ENCODE measurements at regions not wholly inside any gene's neighbourhood (a gene's known extent, or its start where the extent isn't known, plus 50 kb on each side); places are given as distances from the start of the nearest gene placed in this dataset.

DNA sequence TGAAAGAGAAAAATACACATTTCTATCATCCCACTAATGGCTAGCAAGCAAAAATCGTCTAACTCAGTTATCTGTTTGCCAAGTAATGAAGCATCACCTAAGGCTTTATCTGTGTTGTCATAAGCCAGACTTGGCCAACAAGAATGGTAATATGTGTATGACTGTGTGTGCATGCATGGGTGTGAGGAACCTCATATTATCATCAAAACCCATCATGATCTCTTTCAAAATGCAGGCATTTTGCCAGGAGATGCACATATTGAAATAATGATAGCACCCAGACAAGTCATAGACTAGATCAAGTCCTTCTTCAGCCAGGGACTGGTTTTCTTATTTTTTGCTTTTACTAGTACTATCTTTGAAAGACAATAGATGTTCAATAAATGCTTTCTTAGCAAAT, 172.5 kb upstream of the FMR1 start:
- no peaks in the 10 kb centered on the region for H3K27me3 ChIP-seq (ENCODE audit: insufficient read depth, insufficient read length)
- no peaks in the 10 kb centered on the region for H3K4me1 ChIP-seq (ENCODE audit: insufficient read depth, insufficient read length)
- no peaks in the 10 kb centered on the region for H3K9me3 ChIP-seq (ENCODE audit: insufficient read depth, low read length)
- H3K36me3 ChIP-seq (ENCODE audit: insufficient read depth, insufficient read length, low read length) = no peaks in the 10 kb centered on the region
- H3K4me3 ChIP-seq (ENCODE audit: insufficient read length, low read depth) = no peak overlapping the region
- DNase-seq (ENCODE audit: low read depth, low spot score) = no peak
- TF ChIP-seq YY1 (IDR thresholded peaks at IDR 0.05; ENCODE audit: insufficient read depth, insufficient read length) = no peak
- no peak for TF ChIP-seq ZNF274 (IDR thresholded peaks at IDR 0.05; ENCODE audit: low read depth, low read length)
- no peak for TF ChIP-seq SUZ12 (IDR thresholded peaks at IDR 0.05; ENCODE audit: extremely low read depth, insufficient read depth, insufficient read length)
- H3K9ac ChIP-seq (ENCODE audit: insufficient read length, low read depth) = no peak overlapping the region

DNA sequence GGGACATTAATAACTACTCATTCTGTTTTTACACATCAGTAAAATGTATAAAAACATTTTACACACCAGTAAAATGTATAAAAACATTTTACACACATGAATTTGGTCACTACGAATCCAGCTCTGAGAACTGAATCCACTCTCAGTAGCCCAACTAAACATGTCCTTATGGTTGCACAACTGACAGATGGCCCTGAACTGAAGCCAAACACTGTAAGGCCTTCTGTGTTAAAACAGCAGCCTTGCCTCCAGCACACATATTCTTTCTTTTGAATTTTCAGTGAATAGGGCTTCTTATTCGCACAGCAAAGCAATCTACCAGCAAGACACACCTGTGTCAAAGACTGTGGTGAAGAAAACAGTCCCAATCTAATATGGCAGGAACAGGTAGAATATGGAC, 169.9 kb upstream of the FMR1 start:
- H3K9me3 ChIP-seq (ENCODE audit: insufficient read depth, low read length) = no peaks in the 10 kb centered on the region
- TF ChIP-seq YY1 (IDR thresholded peaks at IDR 0.05; ENCODE audit: insufficient read depth, insufficient read length) = no peak
- no peak for TF ChIP-seq ZNF274 (IDR thresholded peaks at IDR 0.05; ENCODE audit: low read depth, low read length)
- no peak for TF ChIP-seq SUZ12 (IDR thresholded peaks at IDR 0.05; ENCODE audit: extremely low read depth, insufficient read depth, insufficient read length)
- H3K4me3 ChIP-seq (ENCODE audit: insufficient read length, low read depth) = no peak overlapping the region
- no peaks in the 10 kb centered on the region for H3K36me3 ChIP-seq (ENCODE audit: insufficient read depth, insufficient read length, low read length)
- no peak for DNase-seq (ENCODE audit: low read depth, low spot score)
- no peak overlapping the region for H3K9ac ChIP-seq (ENCODE audit: insufficient read length, low read depth)
- no peaks in the 10 kb centered on the region for H3K27me3 ChIP-seq (ENCODE audit: insufficient read depth, insufficient read length)
- no peaks in the 10 kb centered on the region for H3K4me1 ChIP-seq (ENCODE audit: insufficient read depth, insufficient read length)

DNA sequence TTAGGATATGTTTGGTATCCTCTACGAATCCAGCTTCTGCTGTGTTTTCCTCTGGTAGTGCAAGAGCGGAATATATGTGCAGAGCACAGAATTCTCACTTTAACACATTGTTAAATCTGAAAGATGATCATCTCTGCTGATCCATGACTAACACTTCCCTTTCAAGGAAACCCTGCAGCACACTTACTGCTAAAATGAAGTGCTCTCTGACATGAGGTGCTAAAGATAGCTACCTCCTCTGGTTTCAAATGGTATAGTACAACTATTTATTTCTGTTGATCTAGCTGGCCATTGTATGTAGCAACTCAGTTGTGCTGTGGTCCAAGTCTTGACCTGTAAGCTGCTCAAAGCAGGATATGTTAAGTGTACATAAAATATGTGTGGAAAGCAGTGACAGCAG, 162.4 kb upstream of the FMR1 start:
- DNase-seq (ENCODE audit: low read depth, low spot score) = no peak
- Histone ChIP-seq H3K27me3 (ENCODE audit: insufficient read depth, insufficient read length) (no peaks in the 10 kb centered on the region), H3K36me3 (ENCODE audit: insufficient read depth, insufficient read length, low read length) (no peaks in the 10 kb centered on the region), H3K4me1 (ENCODE audit: insufficient read depth, insufficient read length) (no peaks in the 10 kb centered on the region), H3K9ac (ENCODE audit: insufficient read length, low read depth) (no peak overlapping the region), H3K9me3 (ENCODE audit: insufficient read depth, low read length) (no peaks in the 10 kb centered on the region), H3K4me3 (ENCODE audit: insufficient read length, low read depth) (no peak overlapping the region)
- TF ChIP-seq ZNF274 (IDR thresholded peaks at IDR 0.05; ENCODE audit: low read depth, low read length) (no peak), YY1 (IDR thresholded peaks at IDR 0.05; ENCODE audit: insufficient read depth, insufficient read length) (no peak), SUZ12 (IDR thresholded peaks at IDR 0.05; ENCODE audit: extremely low read depth, insufficient read depth, insufficient read length) (no peak)

- H3K27me3 ChIP-seq (ENCODE audit: insufficient read depth, insufficient read length) = no peaks in the 10 kb centered on the region
- H3K36me3 ChIP-seq (ENCODE audit: insufficient read depth, insufficient read length, low read length) = no peaks in the 10 kb centered on the region
- H3K4me1 ChIP-seq (ENCODE audit: insufficient read depth, insufficient read length) = no peaks in the 10 kb centered on the region
- no peak overlapping the region for H3K9ac ChIP-seq (ENCODE audit: insufficient read length, low read depth)
- DNase-seq (ENCODE audit: low read depth, low spot score) = no peak
- H3K9me3 ChIP-seq (ENCODE audit: insufficient read depth, low read length) = no peaks in the 10 kb centered on the region
- TF ChIP-seq SUZ12 (IDR thresholded peaks at IDR 0.05; ENCODE audit: extremely low read depth, insufficient read depth, insufficient read length) (no peak), YY1 (IDR thresholded peaks at IDR 0.05; ENCODE audit: insufficient read depth, insufficient read length) (no peak), ZNF274 (IDR thresholded peaks at IDR 0.05; ENCODE audit: low read depth, low read length) (no peak)
- H3K4me3 ChIP-seq (ENCODE audit: insufficient read length, low read depth) = no peak overlapping the region
These were observed 154.0 kb upstream of the FMR1 start for GRCh38 chrX:147757750-147758149.

GRCh38 chrX:147763131-147763530, 148.6 kb upstream of the FMR1 start:
- no peaks in the 10 kb centered on the region for H3K4me1 ChIP-seq (ENCODE audit: insufficient read depth, insufficient read length)
- H3K36me3 ChIP-seq (ENCODE audit: insufficient read depth, insufficient read length, low read length) = no peaks in the 10 kb centered on the region
- no peak overlapping the region for H3K4me3 ChIP-seq (ENCODE audit: insufficient read length, low read depth)
- no peak overlapping the region for H3K9ac ChIP-seq (ENCODE audit: insufficient read length, low read depth)
- no peak for DNase-seq (ENCODE audit: low read depth, low spot score)
- TF ChIP-seq YY1 (IDR thresholded peaks at IDR 0.05; ENCODE audit: insufficient read depth, insufficient read length) (no peak), ZNF274 (IDR thresholded peaks at IDR 0.05; ENCODE audit: low read depth, low read length) (no peak), SUZ12 (IDR thresholded peaks at IDR 0.05; ENCODE audit: extremely low read depth, insufficient read depth, insufficient read length) (no peak)
- no peaks in the 10 kb centered on the region for H3K27me3 ChIP-seq (ENCODE audit: insufficient read depth, insufficient read length)
- no peaks in the 10 kb centered on the region for H3K9me3 ChIP-seq (ENCODE audit: insufficient read depth, low read length)

DNA sequence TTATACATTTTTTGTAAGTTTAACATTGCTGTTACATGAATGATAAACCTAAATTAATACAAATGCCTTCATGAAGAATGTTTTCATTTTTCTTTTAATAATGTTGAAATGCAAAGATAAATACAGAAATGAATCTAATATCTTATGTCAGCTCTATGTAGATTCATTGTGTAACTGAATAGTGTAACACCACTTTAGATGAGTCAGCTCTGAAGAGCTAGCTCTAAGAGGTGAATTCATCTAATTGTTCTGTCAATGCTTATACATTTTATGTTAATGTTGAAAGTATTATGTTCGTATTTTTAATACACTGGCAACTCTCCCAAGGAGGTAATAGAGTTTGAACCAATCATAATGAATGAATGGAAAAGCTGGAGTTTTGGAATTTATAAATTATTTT, 146.9 kb upstream of the FMR1 start:
- TF ChIP-seq SUZ12 (IDR thresholded peaks at IDR 0.05; ENCODE audit: extremely low read depth, insufficient read depth, insufficient read length) = no peak
- Histone ChIP-seq H3K36me3 (ENCODE audit: insufficient read depth, insufficient read length, low read length) (no peaks in the 10 kb centered on the region), H3K27me3 (ENCODE audit: insufficient read depth, insufficient read length) (no peaks in the 10 kb centered on the region), H3K9me3 (ENCODE audit: insufficient read depth, low read length) (no peaks in the 10 kb centered on the region), H3K4me3 (ENCODE audit: insufficient read length, low read depth) (no peak overlapping the region), H3K9ac (ENCODE audit: insufficient read length, low read depth) (no peak overlapping the region), H3K4me1 (ENCODE audit: insufficient read depth, insufficient read length) (no peaks in the 10 kb centered on the region)
- no peak for DNase-seq (ENCODE audit: low read depth, low spot score)

DNA sequence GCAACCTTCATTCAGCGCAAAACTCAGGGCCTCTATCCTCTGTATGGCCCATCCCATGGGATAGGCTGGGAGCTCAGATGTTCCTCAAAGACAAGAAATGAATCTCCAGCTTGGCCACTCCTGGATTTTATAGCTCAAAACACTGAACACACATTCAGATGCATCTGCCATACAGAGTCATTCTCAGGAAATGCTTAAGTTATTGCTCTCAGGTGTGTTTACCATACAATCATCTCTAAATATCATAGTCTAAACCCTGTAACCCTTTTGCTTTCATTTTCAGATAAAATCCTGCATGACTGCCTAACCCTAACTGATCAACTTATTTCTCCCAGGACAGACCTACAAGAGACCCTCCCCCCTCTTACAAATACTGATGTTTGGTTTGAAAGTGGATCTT, 140.9 kb upstream of the FMR1 start:
- no peaks in the 10 kb centered on the region for H3K36me3 ChIP-seq (ENCODE audit: insufficient read depth, insufficient read length, low read length)
- H3K4me1 ChIP-seq (ENCODE audit: insufficient read depth, insufficient read length) = no peaks in the 10 kb centered on the region
- no peak overlapping the region for H3K9ac ChIP-seq (ENCODE audit: insufficient read length, low read depth)
- no peak overlapping the region for H3K4me3 ChIP-seq (ENCODE audit: insufficient read length, low read depth)
- no peaks in the 10 kb centered on the region for H3K27me3 ChIP-seq (ENCODE audit: insufficient read depth, insufficient read length)
- no peaks in the 10 kb centered on the region for H3K9me3 ChIP-seq (ENCODE audit: insufficient read depth, low read length)
- TF ChIP-seq YY1 (IDR thresholded peaks at IDR 0.05; ENCODE audit: insufficient read depth, insufficient read length) (no peak), SUZ12 (IDR thresholded peaks at IDR 0.05; ENCODE audit: extremely low read depth, insufficient read depth, insufficient read length) (no peak), ZNF274 (IDR thresholded peaks at IDR 0.05; ENCODE audit: low read depth, low read length) (no peak)
- no peak for DNase-seq (ENCODE audit: low read depth, low spot score)

DNA sequence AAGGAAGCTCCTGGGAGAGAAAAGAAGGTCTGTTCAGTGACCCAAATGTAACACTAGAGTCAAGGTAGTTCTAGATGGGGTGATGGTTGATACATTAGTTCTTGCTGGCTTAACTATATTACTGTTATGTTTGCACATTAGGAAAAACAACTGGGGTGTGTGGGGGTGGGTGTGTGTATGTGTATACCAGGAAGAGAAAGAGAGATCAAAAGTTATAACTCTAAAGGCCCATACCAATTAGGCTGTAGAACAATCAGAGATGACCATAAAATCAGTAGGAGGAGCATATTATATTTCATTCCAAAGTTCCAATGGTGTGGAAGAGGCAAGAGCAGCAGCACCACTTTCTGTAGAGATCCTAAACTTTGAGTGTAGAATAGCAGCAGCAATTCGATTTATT, 134.7 kb upstream of the FMR1 start:
- no peaks in the 10 kb centered on the region for H3K36me3 ChIP-seq (ENCODE audit: insufficient read depth, insufficient read length, low read length)
- H3K9ac ChIP-seq (ENCODE audit: insufficient read length, low read depth) = no peak overlapping the region
- no peaks in the 10 kb centered on the region for H3K9me3 ChIP-seq (ENCODE audit: insufficient read depth, low read length)
- H3K4me1 ChIP-seq (ENCODE audit: insufficient read depth, insufficient read length) = no peaks in the 10 kb centered on the region
- H3K4me3 ChIP-seq (ENCODE audit: insufficient read length, low read depth) = no peak overlapping the region
- H3K27me3 ChIP-seq (ENCODE audit: insufficient read depth, insufficient read length) = no peaks in the 10 kb centered on the region
- TF ChIP-seq SUZ12 (IDR thresholded peaks at IDR 0.05; ENCODE audit: extremely low read depth, insufficient read depth, insufficient read length) = no peak
- TF ChIP-seq ZNF274 (IDR thresholded peaks at IDR 0.05; ENCODE audit: low read depth, low read length) = no peak
- no peak for TF ChIP-seq YY1 (IDR thresholded peaks at IDR 0.05; ENCODE audit: insufficient read depth, insufficient read length)
- no peak for DNase-seq (ENCODE audit: low read depth, low spot score)

Data from NT2/D1 (cell line).